Astrocyte of the cerebellum (primary cell): ENCODE measurements at regions not wholly inside any gene's neighbourhood (a gene's known extent, or its start where the extent isn't known, plus 50 kb on each side); places are given as distances from the start of the nearest gene placed in this dataset.

ENCODE experiments used
- DNase-seq: peaks from one replicate; pipeline ENCODE4 v3.0.0-alpha.2; 2011; ENCODE audit warnings: low read depth
- H3K4me3 ChIP-seq: 2 replicates; pipeline ENCODE4 v1.5.1; 2011; ENCODE audit warnings: mild to moderate bottlenecking, low read depth, low read length, moderate library complexity
- CTCF ChIP-seq: IDR thresholded peaks from 2 replicates; pipeline ENCODE4 v1.5.1; 2012; ENCODE audit warnings: low read length, low read depth, moderate library complexity, mild to moderate bottlenecking; ENCODE audit errors: missing control alignments
- in situ Hi-C: cut with HindIII; loops from 2 replicates; pipeline ENCODE4 v1.10.0; 2017; ENCODE audit warnings: low sequenced_read_pairs

- TF ChIP-seq CTCF: no peak
- no peak overlapping the region for H3K4me3 ChIP-seq
- in situ Hi-C loops: no loop called here
- DNase-seq: no peak
Observed at GRCh38 chr13:47523771-47524170, 477.3 kb downstream of the SUCLA2 start.

GRCh38 chr13:47521890-47522487 is 479.1 kb downstream of the SUCLA2 start:
- TF ChIP-seq CTCF: no peak
- H3K4me3 ChIP-seq: no peak overlapping the region
- no peak for DNase-seq
- in situ Hi-C loops: no loop called here

- H3K4me3 ChIP-seq: no peak overlapping the region
- in situ Hi-C loops: no loop called here
- DNase-seq: no peak
- no peak for TF ChIP-seq CTCF
Observed at GRCh38 chr13:47519626-47520025, 481.4 kb downstream of the SUCLA2 start.

GRCh38 chr13:47518530-47518929 is 482.5 kb downstream of the SUCLA2 start:
- in situ Hi-C loops: no loop called here
- no peak for DNase-seq

GRCh38 chr13:47511647-47512046 is 489.4 kb downstream of the SUCLA2 start:
- in situ Hi-C loops: no loop called here
- TF ChIP-seq CTCF: no peak
- no peak overlapping the region for H3K4me3 ChIP-seq
- no peak for DNase-seq

More at GRCh38 chr13:47518530-47518929, 482.5 kb downstream of the SUCLA2 start:
- TF ChIP-seq CTCF: no peak
- no peak overlapping the region for H3K4me3 ChIP-seq

GRCh38 chr13:47508527-47509228 is 492.4 kb downstream of the SUCLA2 start:
- H3K4me3 ChIP-seq: no peak overlapping the region
- no peak for TF ChIP-seq CTCF
- in situ Hi-C loops: no loop called here
- no peak for DNase-seq
